H54 (cell line): ENCODE measurements at regions not wholly inside any gene's neighbourhood (a gene's known extent, or its start where the extent isn't known, plus 50 kb on each side); places are given as distances from the start of the nearest gene placed in this dataset.
A peak's percentile ranks its signal among the peaks of the same experiment; 100 is the strongest.

ENCODE experiments used
- DNase-seq: peaks from one replicate; pipeline ENCODE4 v3.0.0; 2011; ENCODE audit warnings: low spot score, mixed read lengths; ENCODE audit not compliant: insufficient read length
- FAIRE-seq: peaks from 3 replicates; lab custom pipeline; 2011; peaks lifted over from hg19 to GRCh38; lab: Jason Lieb, UNC
- POLR2A ChIP-seq: IDR thresholded peaks from 2 replicates; pipeline ENCODE4 v1.6.1; 2011; ENCODE audit warnings: low read depth, mild to moderate bottlenecking, low read length

GRCh38 chr2:188645986-188646385 lies 328.2 kb upstream of the COL3A1 start:
- DNase-seq = no peak
- no peak for TF ChIP-seq POLR2A
- FAIRE-seq = no peak

DNA sequence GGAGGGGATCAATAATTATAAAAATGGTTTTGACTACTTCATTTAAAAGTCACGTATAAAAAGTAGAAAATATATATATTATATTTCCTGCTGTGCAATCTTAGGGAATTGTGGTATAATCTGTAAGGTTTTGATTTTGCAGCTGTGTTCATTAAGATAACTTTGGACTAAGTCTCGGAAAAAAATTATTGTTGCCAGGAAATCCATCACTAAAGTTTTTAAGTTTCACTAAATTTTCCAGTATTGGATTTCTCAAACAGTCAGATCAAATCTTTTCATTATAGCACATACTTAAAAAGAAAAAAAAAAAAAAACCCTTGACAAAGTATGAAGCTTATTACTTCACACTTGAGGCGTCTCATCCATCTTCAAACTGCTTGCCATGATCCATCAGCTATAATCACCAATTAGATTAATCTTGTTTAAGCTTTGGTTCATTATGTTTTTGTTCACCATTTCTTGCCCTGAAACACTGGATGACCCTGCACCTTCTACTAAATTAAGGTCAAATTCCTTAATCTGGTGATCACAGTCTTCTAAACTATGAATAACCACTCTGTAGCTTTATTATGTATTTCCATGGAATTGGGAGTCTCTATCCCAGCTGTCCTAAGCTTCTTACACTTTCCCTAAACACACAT lies 326.6 kb upstream of the COL3A1 start:
- FAIRE-seq (no peak), DNase-seq (no peak)
- TF ChIP-seq POLR2A = no peak

DNA sequence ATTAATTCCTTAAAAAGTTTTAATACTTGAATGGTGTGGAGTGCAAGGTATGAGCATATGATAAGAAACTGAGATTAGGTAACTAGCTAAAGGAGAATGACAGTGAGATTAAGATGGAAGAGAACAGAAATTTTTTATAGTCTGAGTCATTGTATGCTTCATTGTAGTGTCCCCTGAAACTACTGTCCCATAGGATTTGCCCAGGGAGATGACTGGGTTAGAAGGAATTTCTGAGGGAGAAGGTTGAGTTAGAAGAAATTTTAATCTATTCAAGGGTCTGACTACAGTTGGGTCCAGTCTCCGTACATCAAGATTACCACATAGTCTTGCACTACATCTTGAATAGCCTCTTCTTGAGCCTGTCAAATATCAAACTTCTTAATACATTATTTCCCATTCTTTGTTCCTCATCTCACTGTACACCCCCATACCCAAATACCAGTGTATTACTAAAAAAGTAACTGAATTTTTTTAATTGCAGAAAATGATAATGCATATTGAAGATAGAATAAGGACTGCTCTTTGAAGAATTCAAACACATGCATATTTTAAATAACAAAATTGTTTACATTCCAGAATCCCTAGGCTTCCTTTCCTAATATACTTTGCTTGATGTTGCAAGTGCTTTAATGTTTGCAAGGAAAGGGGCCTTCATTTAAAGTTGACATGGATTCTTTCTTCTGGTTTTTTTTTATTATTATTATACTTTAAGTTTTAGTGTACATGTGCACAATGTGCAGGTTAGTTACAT lies 314.3 kb upstream of the COL3A1 start:
- TF ChIP-seq POLR2A = no peak
- FAIRE-seq = peak; percentile 83
- peak; percentile 12 for DNase-seq

DNA sequence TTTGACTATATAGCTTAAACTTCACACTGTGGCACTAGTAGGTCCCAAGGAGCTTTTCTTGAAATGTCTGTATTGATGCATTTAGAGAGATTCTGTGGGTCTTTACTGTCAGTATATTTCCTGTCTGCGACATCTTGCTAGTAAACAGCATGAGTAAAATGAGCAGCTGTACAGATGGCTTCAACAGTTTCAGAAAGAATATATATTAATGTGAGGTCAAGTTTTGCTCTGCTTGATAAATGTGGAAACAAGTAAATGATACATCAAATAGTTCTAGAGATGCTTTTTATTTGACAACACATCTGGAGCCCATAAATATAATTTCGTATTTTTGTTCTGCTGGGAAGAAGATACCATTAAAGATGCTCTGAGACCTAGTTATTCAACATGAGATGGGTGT lies 310.9 kb upstream of the COL3A1 start:
- no peak for TF ChIP-seq POLR2A
- no peak for FAIRE-seq
- DNase-seq = no peak

- DNase-seq (no peak), FAIRE-seq (peak; percentile 38)
- TF ChIP-seq POLR2A = no peak
Observed at GRCh38 chr2:188664416-188664815, 309.8 kb upstream of the COL3A1 start.

GRCh38 chr2:188664951-188665595 lies 309.1 kb upstream of the COL3A1 start:
- TF ChIP-seq POLR2A = no peak
- DNase-seq (no peak), FAIRE-seq (no peak)

DNA sequence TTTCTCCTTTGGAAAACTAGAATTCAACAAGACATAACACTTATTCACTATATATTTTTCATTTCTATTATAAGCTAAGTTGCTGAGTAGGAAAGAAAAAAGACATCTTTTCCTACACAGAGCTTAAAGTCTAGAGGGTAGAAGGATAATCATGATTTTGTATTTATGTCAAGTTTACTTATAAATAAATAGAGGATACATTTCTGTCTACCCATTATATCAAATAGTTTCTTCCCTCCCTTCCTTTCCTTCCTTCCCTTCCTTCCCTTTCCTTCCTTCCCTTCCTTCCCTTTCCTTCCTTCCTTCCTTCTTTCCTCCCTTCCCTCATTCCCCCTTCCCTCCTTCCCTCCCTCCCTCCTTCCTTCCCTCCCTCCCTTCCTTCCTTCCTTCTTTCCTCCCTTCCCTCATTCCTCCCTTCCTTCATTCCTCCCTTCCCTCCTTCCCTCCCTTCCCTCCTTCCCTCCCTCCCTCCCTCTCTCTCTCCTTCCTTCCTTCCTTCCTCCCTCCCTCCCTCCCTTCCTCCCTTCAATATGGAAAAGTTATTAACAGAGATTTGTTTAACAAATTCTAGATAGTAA lies 308.4 kb upstream of the COL3A1 start:
- no peak for TF ChIP-seq POLR2A
- FAIRE-seq (no peak), DNase-seq (no peak)

DNA sequence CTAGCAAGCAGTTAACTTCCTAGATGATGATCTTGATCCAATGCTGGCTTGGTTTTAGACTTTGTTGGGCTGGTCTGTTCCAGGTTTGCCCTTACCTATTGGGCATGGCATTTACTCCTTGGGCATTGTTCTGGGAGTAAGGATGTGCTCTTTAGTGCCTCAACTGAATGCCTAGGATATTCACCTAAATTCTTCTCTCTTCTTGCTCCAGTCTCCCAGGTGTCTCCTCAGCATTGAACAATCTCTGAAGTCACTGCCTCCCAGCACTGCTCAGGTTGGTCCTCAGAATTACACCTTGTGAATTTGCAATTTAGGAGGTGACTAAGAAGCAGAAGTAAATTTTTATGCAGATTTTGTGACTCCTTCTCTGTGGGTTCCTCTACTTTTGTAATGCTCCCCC lies 307.7 kb upstream of the COL3A1 start:
- FAIRE-seq (no peak), DNase-seq (no peak)
- TF ChIP-seq POLR2A = no peak

DNA sequence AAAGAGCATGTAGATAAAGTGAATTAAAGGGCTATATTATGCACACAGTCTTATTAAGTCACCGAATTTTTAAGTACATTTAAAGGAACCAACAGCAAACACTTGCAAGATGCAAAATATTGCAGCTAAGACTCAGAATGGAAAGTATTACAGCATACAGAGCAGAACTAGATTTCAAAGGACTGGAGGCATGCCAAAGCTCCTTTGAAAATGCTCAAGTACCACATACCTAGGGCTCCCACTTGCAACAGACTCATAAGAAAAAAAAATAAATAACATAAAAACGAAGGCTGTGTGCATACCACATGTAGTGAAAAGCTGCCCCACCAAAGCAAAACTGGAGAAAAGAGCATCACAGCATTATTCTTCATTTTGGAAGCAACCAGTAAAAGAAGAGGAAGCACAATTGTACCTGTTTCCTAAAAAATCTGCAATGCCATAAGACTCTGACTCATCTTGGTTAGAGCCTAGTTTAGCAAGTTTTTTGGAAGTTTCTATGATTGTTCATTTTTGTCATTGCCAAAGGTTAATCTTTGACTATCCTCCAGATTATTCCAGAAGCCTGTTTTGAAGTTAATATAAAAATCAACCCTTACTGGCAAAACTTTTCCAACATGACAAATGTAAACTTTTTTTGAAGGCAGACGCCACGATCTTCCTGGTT lies 306.0 kb upstream of the COL3A1 start:
- FAIRE-seq (peak; percentile 60), DNase-seq (no peak)
- TF ChIP-seq POLR2A = no peak

DNA sequence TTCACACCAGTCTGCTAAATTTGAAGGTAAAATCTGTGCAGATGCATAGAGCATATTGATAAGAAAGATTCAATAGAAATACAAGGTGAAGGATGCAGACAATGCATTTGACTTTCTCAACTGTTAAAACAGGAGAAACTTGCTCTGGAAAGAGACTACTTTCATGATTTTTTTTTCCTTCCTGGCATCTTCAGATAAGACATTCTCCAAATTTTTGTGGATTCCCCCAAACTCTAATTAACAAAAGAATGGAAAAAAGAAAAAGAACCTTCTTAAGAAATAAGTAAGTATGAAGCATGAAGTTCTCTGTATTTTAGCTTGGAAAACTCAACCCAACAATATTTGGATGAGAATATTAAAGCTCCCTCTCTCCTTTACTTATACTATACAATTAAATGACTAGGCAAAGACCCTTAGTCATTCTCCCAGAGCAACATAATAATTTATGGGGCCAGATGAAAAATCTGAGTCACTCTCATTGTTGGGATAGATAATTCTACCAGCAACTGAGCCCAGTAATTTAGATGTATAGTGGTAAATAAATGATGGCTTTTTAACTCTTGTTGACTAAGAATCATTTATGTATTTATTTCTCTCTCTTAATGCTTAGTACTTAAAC lies 298.7 kb upstream of the COL3A1 start:
- DNase-seq = no peak
- no peak for TF ChIP-seq POLR2A
- FAIRE-seq = no peak

GRCh38 chr2:188676010-188676400 lies 298.2 kb upstream of the COL3A1 start:
- no peak for DNase-seq

GRCh38 chr2:188677142-188677541 lies 297.0 kb upstream of the COL3A1 start:
- TF ChIP-seq POLR2A = no peak
- DNase-seq (no peak), FAIRE-seq (no peak)

More at GRCh38 chr2:188676010-188676400, 298.2 kb upstream of the COL3A1 start:
- TF ChIP-seq POLR2A = no peak
- no peak for FAIRE-seq

GRCh38 chr2:188678882-188679281 lies 295.3 kb upstream of the COL3A1 start:
- FAIRE-seq (peak; percentile 36), DNase-seq (no peak)
- no peak for TF ChIP-seq POLR2A
